ENCODE measurements at regions not wholly inside any gene's neighbourhood (a gene's known extent, or its start where the extent isn't known, plus 50 kb on each side); places are given as distances from the start of the nearest gene placed in this dataset.

DNA sequence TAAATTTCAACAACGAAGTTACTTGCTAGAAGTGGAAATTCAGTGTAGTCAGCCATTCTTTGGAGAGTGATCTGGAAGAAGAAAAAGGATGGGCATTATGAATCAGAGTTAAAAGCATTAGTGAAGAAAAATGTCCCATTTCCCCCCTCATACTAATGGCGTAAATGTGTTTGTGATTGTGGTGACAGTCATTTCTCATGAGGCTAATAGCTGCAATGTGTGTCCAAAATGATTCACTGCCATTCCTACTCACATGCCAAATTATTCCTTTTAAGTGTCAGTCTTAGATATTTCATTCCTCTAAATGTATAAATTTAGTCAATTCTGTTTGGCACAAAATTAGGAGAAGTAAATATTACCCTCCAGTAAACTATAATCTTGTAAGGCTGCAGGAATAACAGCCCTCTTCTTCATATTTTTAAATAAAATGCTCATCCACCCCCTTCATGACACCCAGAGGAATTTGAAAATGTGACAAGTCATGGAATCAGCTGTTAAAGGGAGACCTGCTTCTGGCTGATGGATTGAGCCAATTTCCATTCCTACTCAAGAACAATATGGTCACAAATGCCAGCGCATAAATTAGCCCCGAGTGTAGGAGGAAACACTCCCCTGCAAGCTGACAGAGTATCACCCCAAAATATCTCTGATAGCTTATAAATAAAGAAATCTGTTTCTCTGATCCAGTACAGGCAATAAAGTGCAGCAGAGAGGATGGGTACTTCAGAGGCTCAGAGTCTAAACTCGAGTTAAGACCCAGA lies 912.3 kb upstream of the SEL1L start:
- DNase-seq (ENCODE audit: low spot score) = no peak

GRCh38 chr14:82447586-82447985 lies 913.9 kb upstream of the SEL1L start:
- no peak for DNase-seq (ENCODE audit: low spot score)

DNA sequence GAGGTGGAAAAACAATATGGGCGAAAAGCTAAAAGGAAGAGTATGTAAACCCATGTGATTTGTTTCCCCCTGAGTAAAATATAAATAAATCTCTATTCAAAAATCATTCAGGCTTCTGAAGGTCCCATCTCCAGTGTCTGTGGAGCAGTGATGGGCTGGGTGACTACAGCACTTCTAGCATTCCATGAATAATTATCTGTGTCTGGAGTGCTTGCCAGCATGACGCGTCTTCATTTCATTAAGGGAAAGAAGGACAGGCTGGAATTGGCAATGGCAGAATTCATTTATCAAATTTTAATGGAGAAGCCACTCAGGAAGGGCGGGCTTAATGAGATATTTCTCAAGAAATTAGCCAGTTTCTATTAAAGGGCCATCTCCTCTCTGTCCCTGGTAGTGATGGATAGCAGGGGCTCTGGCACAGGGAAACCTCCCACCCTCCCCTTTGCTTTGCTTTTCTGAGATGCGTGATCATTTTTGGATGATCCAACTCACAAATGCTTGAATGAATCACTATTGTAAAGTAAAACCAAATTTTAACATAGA lies 916.3 kb upstream of the SEL1L start:
- DNase-seq (ENCODE audit: low spot score) = no peak

GRCh38 chr14:82451675-82452074 lies 918.0 kb upstream of the SEL1L start:
- DNase-seq (ENCODE audit: low spot score) = no peak

- no peak for DNase-seq (ENCODE audit: low spot score)
Measured at GRCh38 chr14:82482345-82482744, 948.7 kb upstream of the SEL1L start.

GRCh38 chr14:82488473-82488872 lies 954.8 kb upstream of the SEL1L start:
- no peak for DNase-seq (ENCODE audit: low spot score)

DNA sequence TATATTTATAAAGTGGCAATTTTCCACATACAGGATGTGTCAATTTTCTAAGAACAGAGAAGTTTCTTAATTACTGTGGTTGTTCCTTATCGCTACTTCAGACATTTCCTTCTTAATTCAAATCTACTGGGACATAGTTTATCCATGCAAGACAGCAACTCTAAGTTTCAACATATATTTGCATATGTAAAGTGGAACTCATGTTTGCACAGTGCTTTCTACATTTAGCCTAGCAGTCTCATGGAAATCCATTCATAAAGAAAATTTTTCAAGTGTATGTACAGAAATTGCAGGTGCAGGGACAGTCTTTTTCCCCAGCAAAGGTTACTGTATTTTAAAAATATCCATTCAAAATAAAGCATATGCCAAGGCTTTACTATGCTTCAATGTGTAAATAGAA lies 956.7 kb upstream of the SEL1L start:
- DNase-seq (ENCODE audit: low spot score) = no peak

GRCh38 chr14:82492157-82492556 lies 958.5 kb upstream of the SEL1L start:
- no peak for DNase-seq (ENCODE audit: low spot score)

DNA sequence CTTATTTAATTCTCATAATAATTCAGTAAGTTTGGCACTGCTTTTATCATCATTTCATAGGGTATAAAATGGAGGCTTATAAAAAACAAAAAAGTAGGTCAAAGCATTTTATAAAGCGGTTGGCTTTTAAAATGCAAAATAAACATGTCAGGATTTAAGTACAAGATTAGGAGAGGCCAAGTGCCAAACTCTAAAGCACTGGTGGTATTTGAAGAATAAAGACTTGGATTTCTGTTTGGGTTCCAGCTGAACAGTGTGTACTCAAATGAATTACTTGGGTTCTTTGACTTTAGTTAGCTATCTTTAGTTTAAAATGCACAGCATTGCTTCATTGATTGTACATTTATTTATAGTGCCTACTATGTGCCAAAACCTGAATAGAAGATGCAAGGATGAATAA lies 966.6 kb upstream of the SEL1L start:
- no peak for DNase-seq (ENCODE audit: low spot score)

DNA sequence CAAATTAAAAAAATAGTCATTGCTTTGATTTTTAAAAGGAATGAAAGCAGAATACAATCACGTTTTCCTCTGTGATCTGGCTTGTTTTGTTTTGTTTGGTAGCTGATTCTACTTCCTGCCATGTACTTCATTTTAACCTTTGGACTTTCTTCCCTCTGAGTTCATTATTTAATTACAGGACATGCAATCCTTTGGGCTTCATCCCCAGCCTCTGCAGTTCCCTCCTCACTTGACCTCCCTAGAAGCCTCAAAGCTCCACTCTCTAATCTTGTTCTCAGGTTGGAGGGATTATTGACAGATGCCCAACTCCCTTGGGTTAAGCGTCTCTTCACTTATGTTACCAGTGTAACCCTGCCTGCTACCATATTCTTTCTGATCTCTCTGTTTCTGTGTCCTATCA lies 967.9 kb upstream of the SEL1L start:
- DNase-seq (ENCODE audit: low spot score) = no peak

DNA sequence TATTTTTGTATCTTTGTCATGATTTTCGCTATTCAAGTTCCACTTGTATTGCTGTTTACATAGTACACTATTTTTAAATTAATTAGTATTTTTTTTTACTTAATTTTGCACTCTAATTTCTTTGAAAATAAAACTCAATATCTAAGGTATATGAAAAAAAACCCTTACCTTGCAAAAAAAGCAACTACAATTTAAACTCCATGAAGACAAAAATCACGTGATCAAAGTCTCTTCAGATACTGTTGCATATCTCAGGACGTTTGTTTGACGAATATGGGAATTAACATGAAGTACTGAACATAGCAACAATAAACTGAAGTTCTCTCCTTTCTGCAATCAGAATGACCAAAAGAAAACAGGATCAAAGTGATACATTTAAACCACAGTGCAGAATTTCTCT lies 968.4 kb upstream of the SEL1L start:
- no peak for DNase-seq (ENCODE audit: low spot score)

GRCh38 chr14:82504894-82505293 lies 971.2 kb upstream of the SEL1L start:
- no peak for DNase-seq (ENCODE audit: low spot score)

DNA sequence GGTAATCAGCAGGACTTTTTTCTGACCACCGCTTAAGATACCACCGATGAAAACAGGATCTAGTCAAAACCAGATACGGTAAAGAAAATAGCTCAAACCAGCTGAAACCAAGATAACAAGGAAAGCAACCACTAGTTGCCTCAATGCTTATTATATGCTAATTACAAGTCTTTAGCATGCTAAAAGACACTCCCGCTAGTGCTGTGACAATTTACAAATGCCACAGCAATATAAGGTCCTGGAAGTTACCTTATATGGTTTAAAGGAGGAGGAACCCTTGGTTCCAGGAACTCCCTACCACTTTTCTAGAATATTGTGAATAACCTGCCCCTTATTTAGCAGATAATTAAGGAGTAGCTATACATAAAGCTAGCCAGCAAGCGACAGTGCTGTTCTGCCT lies 976.4 kb upstream of the SEL1L start:
- DNase-seq (ENCODE audit: low spot score) = no peak

DNA sequence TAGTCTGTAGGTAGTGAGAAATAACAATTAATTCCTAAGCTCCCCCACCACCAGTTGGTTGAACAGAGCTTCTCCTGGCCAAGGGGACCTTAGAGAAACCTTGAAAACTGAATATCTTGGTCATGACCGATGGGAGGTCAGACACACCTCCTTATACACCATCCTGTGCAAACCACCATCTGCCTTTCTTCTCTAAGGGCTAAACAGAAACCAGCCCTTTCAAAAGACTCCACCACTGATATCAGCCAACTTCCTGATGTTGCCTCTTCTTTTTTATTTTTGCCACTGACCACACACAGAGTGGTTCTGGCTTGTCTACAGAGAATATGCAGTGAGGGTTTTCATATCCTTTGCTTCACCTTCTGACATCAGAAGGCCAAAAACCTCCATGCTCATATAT lies 977.7 kb upstream of the SEL1L start:
- DNase-seq (ENCODE audit: low spot score) = no peak

- DNase-seq (ENCODE audit: low spot score) = no peak
Measured at GRCh38 chr14:82520765-82521164, 987.1 kb upstream of the SEL1L start.

- no peak for DNase-seq (ENCODE audit: low spot score)
Measured at GRCh38 chr14:82521191-82521590, 987.5 kb upstream of the SEL1L start.

DNA sequence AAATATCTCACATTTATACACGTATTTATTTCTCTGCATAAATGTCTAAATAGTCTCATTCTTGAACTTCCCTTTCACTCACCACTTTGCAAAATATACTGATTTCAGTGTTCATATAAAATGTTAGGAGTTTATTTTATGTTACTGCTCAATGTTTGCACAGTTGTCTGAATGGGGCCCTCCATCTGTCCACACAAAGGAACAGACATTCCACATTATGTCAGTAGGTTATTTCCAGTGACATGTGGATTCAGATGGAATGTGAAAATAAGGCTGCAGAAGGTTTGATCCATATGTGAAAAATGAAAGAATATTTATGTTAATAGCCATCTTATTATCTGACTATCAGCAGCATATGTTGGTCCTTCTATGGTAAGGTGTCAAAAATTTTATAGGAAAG lies 994.4 kb upstream of the SEL1L start:
- no peak for DNase-seq (ENCODE audit: low spot score)

DNA sequence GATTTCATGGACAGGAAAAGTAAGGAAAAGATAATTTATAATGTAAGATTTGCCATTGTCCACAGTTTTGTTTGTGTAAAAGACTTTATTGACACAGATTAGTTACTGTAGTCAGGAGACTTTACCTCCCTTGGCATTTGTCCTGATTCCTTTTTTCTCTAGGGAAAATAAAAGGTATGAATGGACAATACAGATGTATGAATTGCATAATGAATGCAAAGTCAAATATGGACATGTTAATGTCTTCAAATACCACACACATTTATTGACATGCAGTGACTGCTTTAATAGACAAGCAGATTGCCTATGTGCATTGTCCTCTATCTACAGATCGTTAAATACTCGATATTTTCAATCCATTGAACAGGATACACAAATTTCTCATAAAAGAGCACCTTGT lies 999.7 kb upstream of the SEL1L start:
- no peak for DNase-seq (ENCODE audit: low spot score)

DNA sequence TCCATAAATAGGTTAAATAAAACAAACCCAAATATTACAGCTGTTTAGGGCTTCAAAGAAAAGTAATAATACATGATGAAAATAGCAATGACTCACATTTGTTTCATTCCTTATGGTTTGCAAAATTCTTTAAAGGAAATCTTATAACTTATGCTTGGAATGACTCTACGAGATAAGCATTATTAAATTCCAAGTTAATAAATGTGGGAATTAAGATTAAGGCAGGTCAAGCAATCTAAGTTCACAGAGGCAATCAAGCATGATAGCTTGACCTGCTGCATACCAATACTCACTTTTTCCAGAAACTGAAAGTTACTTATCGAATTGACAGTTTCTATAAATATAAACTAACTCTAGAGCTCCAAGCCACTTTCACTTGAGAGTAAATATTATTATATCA lies 1002.9 kb upstream of the SEL1L start:
- DNase-seq (ENCODE audit: low spot score) = no peak

DNA sequence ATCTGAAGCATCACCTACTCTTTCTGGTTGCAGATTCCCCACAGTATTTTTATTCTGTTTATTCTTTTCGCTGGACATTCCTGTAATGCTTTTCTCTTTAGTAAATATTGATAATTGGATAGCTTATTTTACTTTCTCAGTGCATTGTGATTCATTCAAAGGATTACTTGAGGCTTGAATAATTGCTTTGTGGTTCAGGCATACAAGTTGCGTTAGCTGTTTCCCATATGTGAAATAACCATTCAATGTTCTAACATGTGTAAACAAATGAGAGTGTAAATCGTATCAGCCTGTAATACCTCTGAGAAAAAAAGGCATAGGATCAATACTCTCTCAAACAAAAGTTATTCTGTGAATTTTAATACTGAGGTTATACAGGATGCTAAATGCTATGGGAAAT lies 1004.2 kb upstream of the SEL1L start:
- DNase-seq (ENCODE audit: low spot score) = no peak

DNA sequence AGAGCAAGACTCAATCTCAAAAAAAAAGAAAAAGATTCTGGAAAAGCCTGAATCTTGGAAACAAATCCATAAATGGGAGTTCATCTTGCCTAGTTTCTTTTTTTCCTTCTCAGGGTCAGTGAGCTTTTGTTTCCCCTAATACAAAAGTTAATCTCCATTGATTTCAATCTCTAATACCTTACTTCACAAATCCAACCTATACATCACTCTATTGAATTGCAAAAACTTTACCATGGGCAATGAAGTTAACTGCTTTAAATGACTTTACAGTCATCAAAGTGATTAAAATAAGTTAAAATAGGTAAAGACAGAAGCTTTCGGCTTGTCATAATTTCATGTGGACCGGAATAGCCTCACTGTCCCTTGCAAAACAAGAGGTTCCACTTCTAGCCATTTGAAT lies 1012.7 kb upstream of the SEL1L start:
- no peak for DNase-seq (ENCODE audit: low spot score)

- DNase-seq (ENCODE audit: low spot score) = no peak
Measured at GRCh38 chr14:82549306-82549990, 1015.8 kb upstream of the SEL1L start.

GRCh38 chr14:82562881-82563280 lies 1029.2 kb upstream of the SEL1L start:
- no peak for DNase-seq (ENCODE audit: low spot score)

DNA sequence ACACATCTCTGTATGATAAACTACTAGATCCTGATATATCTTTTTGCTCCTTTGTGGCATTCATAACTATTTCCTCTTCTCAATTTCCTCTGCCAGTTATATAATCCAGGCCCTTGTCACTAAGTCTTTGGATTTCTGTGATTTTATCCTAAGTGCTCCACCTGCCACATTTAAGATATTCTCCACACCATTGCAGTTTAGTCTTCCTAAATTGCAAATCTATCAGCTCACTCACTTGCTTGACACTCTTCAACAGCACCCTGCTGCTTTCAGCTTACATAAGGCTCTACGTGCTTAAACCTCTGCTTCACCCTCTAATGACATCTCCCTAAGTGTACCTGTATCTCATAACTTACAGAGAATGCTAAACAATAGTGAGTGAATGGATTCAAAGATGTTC lies 1032.2 kb upstream of the SEL1L start:
- no peak for DNase-seq (ENCODE audit: low spot score)
